Progenitor cell of endocrine pancreas (in vitro differentiated cells): ENCODE measurements at regions not wholly inside any gene's neighbourhood (a gene's known extent, or its start where the extent isn't known, plus 50 kb on each side); places are given as distances from the start of the nearest gene placed in this dataset.

Experiments
- DNase-seq: peaks from one replicate; pipeline ENCODE4 v3.0.0; 2021; ENCODE audit warnings: low spot score; ENCODE audit not compliant: unreplicated experiment
- H3K27ac Mint-ChIP-seq: 2 replicates; pipeline ENCODE4 v1.8.0; 2021; ENCODE audit warnings: mild to moderate bottlenecking, moderate library complexity, mixed read lengths
- H3K27me3 Mint-ChIP-seq: 2 replicates; pipeline ENCODE4 v1.8.0; 2021; ENCODE audit warnings: mixed read lengths
- H3K36me3 Mint-ChIP-seq: 2 replicates; pipeline ENCODE4 v1.8.0; 2022; ENCODE audit warnings: mixed read lengths; ENCODE audit not compliant: insufficient read depth
- H3K4me1 Mint-ChIP-seq: 2 replicates; pipeline ENCODE4 v1.8.0; 2021; ENCODE audit warnings: low read depth, mixed read lengths
- H3K4me3 Mint-ChIP-seq: 2 replicates; pipeline ENCODE4 v1.8.0; 2021; ENCODE audit warnings: low read depth, mild to moderate bottlenecking, moderate library complexity, mixed read lengths
- H3K9me3 Mint-ChIP-seq: 2 replicates; pipeline ENCODE4 v1.8.0; 2021; ENCODE audit warnings: low read depth, mixed read lengths
- TF ChIP-seq, protein P1 (sequence below): fragments of 200-600 bp; sonication (generic); IDR thresholded peaks from one replicate; pipeline ENCODE4 v1.5.0; 2021; ENCODE audit warnings: antibody characterized with exemption, mild to moderate bottlenecking; ENCODE audit not compliant: unreplicated experiment

DNA sequence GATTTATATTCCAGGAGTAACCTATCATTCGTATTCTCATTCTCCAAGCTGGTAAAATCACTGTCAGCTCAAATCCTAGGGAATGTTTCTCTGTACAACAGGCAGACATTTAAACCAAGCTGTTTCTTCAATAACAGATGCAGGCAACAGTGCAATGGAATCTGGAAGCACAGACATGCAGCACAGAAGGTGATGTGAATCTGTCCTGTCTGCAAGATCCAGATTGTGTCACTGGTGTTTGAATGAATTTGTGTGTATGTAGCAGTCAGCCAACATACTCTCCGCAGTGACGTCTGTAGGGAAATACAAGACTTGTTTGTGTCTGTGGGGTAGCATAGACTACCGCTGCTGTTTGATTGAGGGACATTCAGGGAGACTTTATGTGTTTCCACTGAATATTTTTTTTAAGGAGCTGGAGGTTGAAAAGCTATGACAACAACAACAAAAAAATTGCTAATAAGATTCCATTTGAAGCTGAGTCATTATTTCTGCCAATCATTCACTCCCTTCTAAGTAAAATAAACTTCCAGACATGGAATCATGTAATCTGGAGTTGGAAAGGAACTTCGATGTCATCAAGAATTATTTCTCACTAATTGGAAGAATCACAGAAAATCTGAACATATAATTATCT lies 122.9 kb upstream of the MYO3A start:
- peaks cover under 1% of the 10 kb centered on the region for H3K4me1 Mint-ChIP-seq
- H3K27me3 Mint-ChIP-seq = no peaks in the 10 kb centered on the region
- peaks cover 2% of the 10 kb centered on the region for H3K9me3 Mint-ChIP-seq
- no peak overlapping the region for H3K4me3 Mint-ChIP-seq
- no peaks in the 10 kb centered on the region for H3K36me3 Mint-ChIP-seq
- TF ChIP-seq, protein P1, sequence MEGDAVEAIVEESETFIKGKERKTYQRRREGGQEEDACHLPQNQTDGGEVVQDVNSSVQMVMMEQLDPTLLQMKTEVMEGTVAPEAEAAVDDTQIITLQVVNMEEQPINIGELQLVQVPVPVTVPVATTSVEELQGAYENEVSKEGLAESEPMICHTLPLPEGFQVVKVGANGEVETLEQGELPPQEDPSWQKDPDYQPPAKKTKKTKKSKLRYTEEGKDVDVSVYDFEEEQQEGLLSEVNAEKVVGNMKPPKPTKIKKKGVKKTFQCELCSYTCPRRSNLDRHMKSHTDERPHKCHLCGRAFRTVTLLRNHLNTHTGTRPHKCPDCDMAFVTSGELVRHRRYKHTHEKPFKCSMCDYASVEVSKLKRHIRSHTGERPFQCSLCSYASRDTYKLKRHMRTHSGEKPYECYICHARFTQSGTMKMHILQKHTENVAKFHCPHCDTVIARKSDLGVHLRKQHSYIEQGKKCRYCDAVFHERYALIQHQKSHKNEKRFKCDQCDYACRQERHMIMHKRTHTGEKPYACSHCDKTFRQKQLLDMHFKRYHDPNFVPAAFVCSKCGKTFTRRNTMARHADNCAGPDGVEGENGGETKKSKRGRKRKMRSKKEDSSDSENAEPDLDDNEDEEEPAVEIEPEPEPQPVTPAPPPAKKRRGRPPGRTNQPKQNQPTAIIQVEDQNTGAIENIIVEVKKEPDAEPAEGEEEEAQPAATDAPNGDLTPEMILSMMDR = no peak
- DNase-seq = no peak
- H3K27ac Mint-ChIP-seq = no peak overlapping the region

GRCh38 chr10:25813511-25813910 lies 120.5 kb upstream of the MYO3A start:
- peaks cover 3% of the 10 kb centered on the region for H3K27me3 Mint-ChIP-seq
- no peak overlapping the region for H3K27ac Mint-ChIP-seq
- TF ChIP-seq, protein P1 = no peak
- no peak for DNase-seq
- H3K9me3 Mint-ChIP-seq = peaks cover under 1% of the 10 kb centered on the region
- peaks cover 1% of the 10 kb centered on the region for H3K4me1 Mint-ChIP-seq
- H3K36me3 Mint-ChIP-seq = no peaks in the 10 kb centered on the region
- H3K4me3 Mint-ChIP-seq = no peak overlapping the region

- DNase-seq = no peak
- H3K4me3 Mint-ChIP-seq = no peak overlapping the region
- no peak overlapping the region for H3K27ac Mint-ChIP-seq
Measured at GRCh38 chr10:25815236-25815635, 118.8 kb upstream of the MYO3A start.

GRCh38 chr10:25815999-25816768 lies 117.8 kb upstream of the MYO3A start:
- no peak for DNase-seq
- TF ChIP-seq, protein P1 = no peak
- H3K9me3 Mint-ChIP-seq = no peaks in the 10 kb centered on the region
- no peak overlapping the region for H3K4me3 Mint-ChIP-seq
- H3K27ac Mint-ChIP-seq = no peak overlapping the region
- H3K4me1 Mint-ChIP-seq = peaks cover 1% of the 10 kb centered on the region
- no peaks in the 10 kb centered on the region for H3K36me3 Mint-ChIP-seq
- peaks cover 10% of the 10 kb centered on the region for H3K27me3 Mint-ChIP-seq

More at GRCh38 chr10:25815236-25815635, 118.8 kb upstream of the MYO3A start:
- Mint-ChIP-seq H3K27me3 (peaks cover 10% of the 10 kb centered on the region), H3K4me1 (peaks cover 1% of the 10 kb centered on the region), H3K36me3 (no peaks in the 10 kb centered on the region), H3K9me3 (no peaks in the 10 kb centered on the region)
- TF ChIP-seq, protein P1 = no peak

GRCh38 chr10:25817200-25817599 lies 116.8 kb upstream of the MYO3A start:
- Mint-ChIP-seq H3K4me1 (peaks cover 1% of the 10 kb centered on the region), H3K27me3 (peaks cover 10% of the 10 kb centered on the region), H3K36me3 (no peaks in the 10 kb centered on the region), H3K4me3 (no peak overlapping the region), H3K27ac (no peak overlapping the region), H3K9me3 (no peaks in the 10 kb centered on the region)
- TF ChIP-seq, protein P1 = no peak
- DNase-seq = no peak
